Esophagus squamous epithelium (tissue), 4 donors: ENCODE measurements at regions not wholly inside any gene's neighbourhood (a gene's known extent, or its start where the extent isn't known, plus 50 kb on each side); places are given as distances from the start of the nearest gene placed in this dataset.

Experiments used
- POLR2A ChIP-seq, 4 donors: fragments of 450-650 bp; IDR thresholded peaks; one replicate each; pipeline ENCODE4 v1.6.1; 2017; ENCODE audit warnings: antibody characterized with exemption in 4 of 4, mild to moderate bottlenecking in 4 of 4, moderate library complexity in 3 of 4
- TF ChIP-seq, protein P1 (sequence below), 6 experiments: fragments of 450-650 bp in 4 of 6; fragments of 200-600 bp in 2 of 6; sonication (generic) in 2 of 6; IDR thresholded peaks; one replicate each; pipeline ENCODE4 v1.5.1; 2016 to 2019; ENCODE audit warnings: antibody characterized with exemption in 6 of 6, mild to moderate bottlenecking in 4 of 6, moderate library complexity in 4 of 6

DNA sequence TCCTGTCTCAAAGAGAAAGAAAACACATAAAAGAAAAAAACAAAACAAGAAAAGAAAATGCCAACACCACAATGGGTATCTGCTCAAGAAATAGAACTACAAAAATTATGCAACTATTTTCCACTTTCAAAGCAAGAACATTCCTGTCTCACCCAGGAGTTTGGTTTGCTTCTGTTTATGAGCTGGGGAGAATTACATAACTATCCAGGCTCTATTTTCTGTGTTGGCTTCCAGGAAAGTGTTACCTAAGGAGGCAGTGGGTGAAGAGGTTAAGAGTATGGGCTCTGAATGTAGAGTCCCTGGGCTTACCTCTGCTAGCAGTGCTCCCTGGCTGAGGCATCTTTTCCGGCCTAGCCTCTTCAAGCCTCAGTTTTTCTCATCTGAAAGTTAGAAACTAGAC, 426.7 kb downstream of the MIAT start:
- TF ChIP-seq, protein P1, sequence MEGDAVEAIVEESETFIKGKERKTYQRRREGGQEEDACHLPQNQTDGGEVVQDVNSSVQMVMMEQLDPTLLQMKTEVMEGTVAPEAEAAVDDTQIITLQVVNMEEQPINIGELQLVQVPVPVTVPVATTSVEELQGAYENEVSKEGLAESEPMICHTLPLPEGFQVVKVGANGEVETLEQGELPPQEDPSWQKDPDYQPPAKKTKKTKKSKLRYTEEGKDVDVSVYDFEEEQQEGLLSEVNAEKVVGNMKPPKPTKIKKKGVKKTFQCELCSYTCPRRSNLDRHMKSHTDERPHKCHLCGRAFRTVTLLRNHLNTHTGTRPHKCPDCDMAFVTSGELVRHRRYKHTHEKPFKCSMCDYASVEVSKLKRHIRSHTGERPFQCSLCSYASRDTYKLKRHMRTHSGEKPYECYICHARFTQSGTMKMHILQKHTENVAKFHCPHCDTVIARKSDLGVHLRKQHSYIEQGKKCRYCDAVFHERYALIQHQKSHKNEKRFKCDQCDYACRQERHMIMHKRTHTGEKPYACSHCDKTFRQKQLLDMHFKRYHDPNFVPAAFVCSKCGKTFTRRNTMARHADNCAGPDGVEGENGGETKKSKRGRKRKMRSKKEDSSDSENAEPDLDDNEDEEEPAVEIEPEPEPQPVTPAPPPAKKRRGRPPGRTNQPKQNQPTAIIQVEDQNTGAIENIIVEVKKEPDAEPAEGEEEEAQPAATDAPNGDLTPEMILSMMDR (IDR thresholded peaks at IDR 0.05), result no peak
- no peak for TF ChIP-seq POLR2A (IDR thresholded peaks at IDR 0.05)
